Loucy (cell line): ENCODE measurements at regions not wholly inside any gene's neighbourhood (a gene's known extent, or its start where the extent isn't known, plus 50 kb on each side); places are given as distances from the start of the nearest gene placed in this dataset.

ENCODE experiments used
- H2AFZ ChIP-seq: fragments of 200-600 bp; sonication (generic); 2 replicates; pipeline ENCODE4 v1.6.0; 2016; ENCODE audit warnings: antibody characterized with exemption, mild to moderate bottlenecking, low read length, moderate library complexity
- H3F3A ChIP-seq: fragments of 200-600 bp; 2 replicates; pipeline ENCODE4 v1.6.0; 2016; ENCODE audit warnings: antibody characterized with exemption, low read depth, mild to moderate bottlenecking
- H3K27me3 ChIP-seq: fragments of 200-600 bp; sonication (generic); 2 replicates; pipeline ENCODE4 v1.6.1; 2014; ENCODE audit warnings: low read length, mild to moderate bottlenecking; ENCODE audit not compliant: insufficient read depth, poor library complexity, severe bottlenecking
- H3K36me3 ChIP-seq: fragments of 200-600 bp; sonication (generic); 2 replicates; pipeline ENCODE4 v1.6.1; 2016; ENCODE audit warnings: low read length; ENCODE audit not compliant: insufficient read depth
- H3K4me1 ChIP-seq: fragments of 200-600 bp; sonication (generic); 2 replicates; pipeline ENCODE4 v1.5.1; 2014; ENCODE audit warnings: low read length, mild to moderate bottlenecking; ENCODE audit not compliant: insufficient read depth, poor library complexity, severe bottlenecking
- H3K4me2 ChIP-seq: fragments of 200-600 bp; sonication (generic); 2 replicates; pipeline ENCODE4 v1.6.0; 2014; ENCODE audit warnings: antibody characterized with exemption, low read length, low read depth, mild to moderate bottlenecking; ENCODE audit not compliant: poor library complexity, severe bottlenecking
- H3K4me3 ChIP-seq: fragments of 200-600 bp; sonication (generic); 2 replicates; pipeline ENCODE4 v1.5.1; 2014; ENCODE audit warnings: low read length, mild to moderate bottlenecking, mixed read lengths; ENCODE audit not compliant: poor library complexity, severe bottlenecking
- H3K79me2 ChIP-seq: fragments of 200-600 bp; sonication (generic); 2 replicates; pipeline ENCODE4 v1.6.1; 2014; ENCODE audit warnings: low read length; ENCODE audit not compliant: insufficient read depth
- H3K9ac ChIP-seq: fragments of 200-600 bp; sonication (generic); 2 replicates; pipeline ENCODE4 v1.6.0; 2014; ENCODE audit warnings: mild to moderate bottlenecking, low read depth, low read length, moderate library complexity; ENCODE audit not compliant: poor library complexity, severe bottlenecking
- H3K9me2 ChIP-seq: fragments of 200-600 bp; sonication (generic); replicated peaks from 2 replicates; pipeline ENCODE4 v1.6.1; 2016; ENCODE audit warnings: low read depth, low read length, mixed read lengths
- H3K9me3 ChIP-seq: fragments of 200-600 bp; sonication (generic); 2 replicates; pipeline ENCODE4 v1.6.1; 2014; ENCODE audit warnings: mild to moderate bottlenecking, antibody characterized with exemption, low read length, low read depth; ENCODE audit not compliant: insufficient read depth
- H4K20me1 ChIP-seq: fragments of 200-600 bp; sonication (generic); 2 replicates; pipeline ENCODE4 v1.6.0; 2014; ENCODE audit warnings: antibody characterized with exemption, low read length, mild to moderate bottlenecking; ENCODE audit not compliant: insufficient read depth, poor library complexity, severe bottlenecking
- CTCF ChIP-seq: fragments of 200-600 bp; sonication (generic); conservative IDR thresholded peaks from 2 replicates; pipeline ENCODE4 v1.5.1; 2014; ENCODE audit warnings: mild to moderate bottlenecking, antibody characterized with exemption, low read length
- EZH2phosphoT487 ChIP-seq: fragments of 200-600 bp; IDR thresholded peaks from 2 replicates; pipeline ENCODE4 v1.6.1; 2018; ENCODE audit warnings: antibody characterized with exemption, mild to moderate bottlenecking, moderate library complexity, borderline replicate concordance

DNA sequence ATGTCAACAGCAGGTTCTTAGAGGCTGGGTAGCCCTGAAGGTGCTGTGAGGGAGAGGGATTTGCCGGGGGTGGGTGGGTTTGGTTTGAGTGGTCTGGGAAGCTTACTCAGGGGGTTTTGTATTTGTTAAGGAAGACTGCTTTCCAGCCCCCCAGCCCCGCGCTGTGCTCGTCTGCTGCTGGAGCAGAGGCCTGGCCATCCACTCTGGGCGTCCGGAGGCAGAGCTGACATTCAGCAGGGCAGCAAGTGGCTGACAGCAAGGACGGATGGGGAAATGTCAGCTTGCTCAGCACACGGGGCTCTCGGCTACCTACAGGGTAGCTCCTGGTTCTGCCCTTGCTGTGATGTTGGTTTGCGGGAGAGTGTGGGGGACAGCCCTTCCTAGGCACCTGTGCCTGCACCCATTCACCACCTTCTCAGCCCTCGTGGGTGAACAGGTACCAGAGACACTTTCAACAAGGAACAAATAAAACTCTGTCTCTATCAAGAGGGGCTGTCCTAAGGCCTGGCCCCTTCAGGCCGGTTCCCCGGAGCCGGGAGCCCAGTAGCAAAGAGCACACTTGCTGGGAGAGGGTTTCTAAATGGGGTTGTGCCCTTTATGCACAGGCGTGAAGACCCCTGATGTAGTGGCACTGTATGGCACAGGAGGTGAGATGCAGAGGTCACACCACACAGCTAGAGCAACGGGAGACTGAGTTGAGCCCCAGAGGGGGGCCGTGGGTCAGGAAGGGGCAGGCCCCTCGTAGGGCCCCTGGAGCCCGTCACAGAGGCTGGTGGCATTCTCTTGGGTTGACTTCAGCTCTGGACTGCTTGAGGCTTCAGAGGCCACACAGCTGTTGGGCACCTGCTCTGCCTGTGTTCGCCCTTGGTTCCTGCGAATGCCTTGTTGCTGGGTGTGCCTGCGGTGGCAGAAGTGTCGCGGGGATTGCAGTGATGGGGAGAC, 72.2 kb upstream of the SHH start:
- Histone ChIP-seq H3K27me3 (no peaks in the 10 kb centered on the region), H3K36me3 (no peaks in the 10 kb centered on the region), H3K9me2 (no peaks in the 10 kb centered on the region), H3K4me1 (no peaks in the 10 kb centered on the region), H4K20me1 (no peaks in the 10 kb centered on the region), H3F3A (no peaks in the 10 kb centered on the region), H3K79me2 (no peaks in the 10 kb centered on the region), H3K9ac (no peak overlapping the region), H3K4me3 (no peak overlapping the region), H3K9me3 (no peaks in the 10 kb centered on the region; the same call in 1 of the 2 replicates), H2AFZ (no peak overlapping the region), H3K4me2 (no peak overlapping the region)
- TF ChIP-seq EZH2phosphoT487 (no peak), CTCF (no peak)

DNA sequence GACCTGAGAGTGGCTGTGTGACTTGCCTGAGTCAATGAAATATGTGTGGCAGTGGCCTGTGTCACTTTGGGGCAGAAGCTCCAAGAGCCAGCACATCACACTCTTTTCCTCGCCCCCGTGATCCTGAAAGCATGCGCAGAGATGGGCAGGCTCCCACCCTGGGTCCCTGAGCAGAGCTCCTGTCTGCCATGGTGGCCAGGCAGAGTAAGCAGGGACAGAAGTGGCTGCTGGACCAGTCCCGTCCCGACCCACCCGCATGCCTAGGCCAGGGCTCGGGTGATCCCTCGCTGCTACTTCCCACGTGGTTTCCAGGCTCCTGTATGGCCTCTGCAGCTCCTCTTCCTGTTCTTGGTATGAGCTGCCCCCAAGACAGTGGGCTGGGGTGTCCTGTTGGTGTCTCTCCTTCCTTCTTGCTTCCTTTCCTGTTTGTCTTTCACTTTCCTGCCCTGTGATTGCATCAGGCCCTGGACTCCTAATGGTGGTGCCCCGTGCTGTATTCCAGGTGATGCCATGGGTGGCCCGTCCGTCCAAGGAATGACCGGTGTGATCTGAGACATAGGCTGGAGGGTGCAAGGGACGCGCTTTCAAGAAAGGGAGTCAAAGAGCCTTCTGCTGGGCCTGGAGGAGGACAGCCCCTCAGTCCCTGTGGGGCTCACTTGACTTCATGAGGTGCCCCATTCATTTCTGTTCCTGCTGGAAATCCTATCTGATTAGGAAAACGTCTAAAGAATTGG, 71.4 kb upstream of the SHH start:
- Histone ChIP-seq H4K20me1 (no peaks in the 10 kb centered on the region), H3K79me2 (no peaks in the 10 kb centered on the region), H2AFZ (no peak overlapping the region), H3K36me3 (no peaks in the 10 kb centered on the region), H3K9ac (no peak overlapping the region), H3K9me3 (no peaks in the 10 kb centered on the region; the same call in 1 of the 2 replicates), H3F3A (no peaks in the 10 kb centered on the region), H3K27me3 (no peaks in the 10 kb centered on the region), H3K4me2 (no peak overlapping the region), H3K4me3 (no peak overlapping the region), H3K4me1 (no peaks in the 10 kb centered on the region), H3K9me2 (no peaks in the 10 kb centered on the region)
- no peak for TF ChIP-seq CTCF
- TF ChIP-seq EZH2phosphoT487, result no peak

DNA sequence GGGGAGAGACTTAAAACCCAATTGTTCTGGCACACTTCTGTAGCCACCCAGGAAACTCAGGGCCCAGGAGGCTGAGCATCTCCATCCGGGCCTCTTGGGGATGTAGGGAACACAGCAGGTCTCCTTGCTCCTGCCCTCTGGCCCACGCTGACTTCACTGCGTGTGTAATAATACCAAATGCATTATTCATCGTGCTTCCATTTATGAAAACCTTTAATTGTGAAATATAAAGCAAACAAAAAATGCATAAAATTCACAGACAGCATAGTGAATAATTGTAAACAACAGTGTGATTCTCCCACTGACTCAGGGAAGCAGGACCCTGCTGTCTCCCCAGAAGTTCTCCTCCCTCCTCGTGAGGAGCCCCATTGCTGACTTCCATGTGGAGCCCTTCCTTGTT, 70.3 kb upstream of the SHH start:
- TF ChIP-seq EZH2phosphoT487, result no peak
- Histone ChIP-seq H4K20me1 (no peaks in the 10 kb centered on the region), H3K9me3 (no peaks in the 10 kb centered on the region; the same call in 1 of the 2 replicates), H3K9ac (no peak overlapping the region), H3F3A (no peaks in the 10 kb centered on the region), H2AFZ (no peak overlapping the region), H3K9me2 (no peaks in the 10 kb centered on the region), H3K27me3 (no peaks in the 10 kb centered on the region), H3K4me2 (no peak overlapping the region), H3K4me1 (no peaks in the 10 kb centered on the region), H3K4me3 (no peak overlapping the region), H3K79me2 (no peaks in the 10 kb centered on the region), H3K36me3 (no peaks in the 10 kb centered on the region)
